GM12872 (cell line): ENCODE measurements at regions not wholly inside any gene's neighbourhood (a gene's known extent, or its start where the extent isn't known, plus 50 kb on each side); places are given as distances from the start of the nearest gene placed in this dataset.

Source experiments
- CTCF ChIP-seq: IDR thresholded peaks from 3 replicates; pipeline ENCODE4 v1.5.1; 2011; ENCODE audit warnings: low read depth, mild to moderate bottlenecking, low read length, moderate library complexity; ENCODE audit not compliant: insufficient read depth

- no peak for TF ChIP-seq CTCF
Observed at GRCh38 chr5:163951069-163951468, 445.6 kb downstream of the MAT2B start.

- TF ChIP-seq CTCF = no peak
Observed at GRCh38 chr5:163953901-163954300, 448.5 kb downstream of the MAT2B start.

- no peak for TF ChIP-seq CTCF
Observed at GRCh38 chr5:163963881-163964280, 458.5 kb downstream of the MAT2B start.

GRCh38 chr5:163964671-163965070, 459.3 kb downstream of the MAT2B start:
- TF ChIP-seq CTCF = no peak

GRCh38 chr5:163967268-163967667, 461.8 kb downstream of the MAT2B start:
- TF ChIP-seq CTCF = no peak

GRCh38 chr5:163968651-163969050, 463.2 kb downstream of the MAT2B start:
- no peak for TF ChIP-seq CTCF

GRCh38 chr5:163976696-163977095, 471.3 kb downstream of the MAT2B start:
- no peak for TF ChIP-seq CTCF

GRCh38 chr5:163978897-163979296, 473.5 kb downstream of the MAT2B start:
- peak; percentile 28; the same call in 2 of the 3 replicates for TF ChIP-seq CTCF
